SJSA1 (cell line): ENCODE measurements at regions not wholly inside any gene's neighbourhood (a gene's known extent, or its start where the extent isn't known, plus 50 kb on each side); places are given as distances from the start of the nearest gene placed in this dataset.

ENCODE experiments used
- DNase-seq, 2 experiments: peaks; one replicate each; pipeline ENCODE4 v3.0.0-alpha.2; 2015 to 2020; ENCODE audit warnings: low spot score in 2 of 2, low read depth in 1 of 2
- H3K27ac ChIP-seq: fragments of 250-450 bp; sonication (Bioruptor Pico); 2 replicates; pipeline ENCODE4 v1.5.1; 2020; ENCODE audit warnings: mild to moderate bottlenecking, moderate library complexity
- H3K27me3 ChIP-seq: fragments of 250-450 bp; sonication (Bioruptor Pico); replicated peaks from 2 replicates; pipeline ENCODE4 v1.5.1; 2020; ENCODE audit warnings: mild to moderate bottlenecking, moderate library complexity
- H3K36me3 ChIP-seq: fragments of 250-450 bp; sonication (Bioruptor Pico); 2 replicates; pipeline ENCODE4 v1.5.1; 2020; ENCODE audit warnings: mild to moderate bottlenecking
- H3K4me1 ChIP-seq: fragments of 250-450 bp; sonication (Bioruptor Pico); replicated peaks from 2 replicates; pipeline ENCODE4 v1.6.1; 2021; ENCODE audit warnings: mild to moderate bottlenecking
- H3K4me3 ChIP-seq: fragments of 250-450 bp; sonication (Bioruptor Pico); 2 replicates; pipeline ENCODE4 v1.5.1; 2020; ENCODE audit warnings: mild to moderate bottlenecking
- H3K9me3 ChIP-seq: fragments of 250-450 bp; sonication (Bioruptor Pico); replicated peaks from 2 replicates; pipeline ENCODE4 v1.5.1; 2020; ENCODE audit warnings: mild to moderate bottlenecking

DNA sequence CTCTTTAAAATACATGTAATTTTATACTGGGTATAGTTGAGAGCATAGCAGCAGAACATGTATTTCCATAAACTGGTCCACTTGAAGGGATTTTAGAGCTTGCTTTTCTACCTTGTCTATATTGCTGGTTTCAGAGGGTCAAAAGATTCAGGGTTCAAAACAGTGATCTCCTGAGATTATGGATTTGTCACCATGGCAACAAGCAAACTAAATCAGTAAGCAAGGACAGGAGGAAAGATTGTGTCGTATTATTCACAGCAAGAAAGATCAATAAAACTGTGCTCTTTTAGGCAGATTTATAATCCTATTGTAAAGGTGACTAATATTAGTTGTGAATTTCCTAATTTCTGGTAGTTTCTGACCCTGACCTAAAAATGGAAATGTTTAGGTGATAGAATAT lies 496.4 kb downstream of the LMO7 start:
- no peaks in the 10 kb centered on the region for H3K36me3 ChIP-seq
- no peaks in the 10 kb centered on the region for H3K9me3 ChIP-seq
- DNase-seq: no peak
- H3K4me1 ChIP-seq: no peaks in the 10 kb centered on the region
- no peaks in the 10 kb centered on the region for H3K27me3 ChIP-seq
- H3K4me3 ChIP-seq: no peak overlapping the region
- no peak overlapping the region for H3K27ac ChIP-seq

- Histone ChIP-seq H3K27ac (no peak overlapping the region), H3K27me3 (no peaks in the 10 kb centered on the region), H3K4me1 (no peaks in the 10 kb centered on the region), H3K4me3 (no peak overlapping the region), H3K36me3 (no peaks in the 10 kb centered on the region), H3K9me3 (no peaks in the 10 kb centered on the region)
- no peak for DNase-seq
Observed at GRCh38 chr13:76131551-76131950, 495.4 kb downstream of the LMO7 start.

DNA sequence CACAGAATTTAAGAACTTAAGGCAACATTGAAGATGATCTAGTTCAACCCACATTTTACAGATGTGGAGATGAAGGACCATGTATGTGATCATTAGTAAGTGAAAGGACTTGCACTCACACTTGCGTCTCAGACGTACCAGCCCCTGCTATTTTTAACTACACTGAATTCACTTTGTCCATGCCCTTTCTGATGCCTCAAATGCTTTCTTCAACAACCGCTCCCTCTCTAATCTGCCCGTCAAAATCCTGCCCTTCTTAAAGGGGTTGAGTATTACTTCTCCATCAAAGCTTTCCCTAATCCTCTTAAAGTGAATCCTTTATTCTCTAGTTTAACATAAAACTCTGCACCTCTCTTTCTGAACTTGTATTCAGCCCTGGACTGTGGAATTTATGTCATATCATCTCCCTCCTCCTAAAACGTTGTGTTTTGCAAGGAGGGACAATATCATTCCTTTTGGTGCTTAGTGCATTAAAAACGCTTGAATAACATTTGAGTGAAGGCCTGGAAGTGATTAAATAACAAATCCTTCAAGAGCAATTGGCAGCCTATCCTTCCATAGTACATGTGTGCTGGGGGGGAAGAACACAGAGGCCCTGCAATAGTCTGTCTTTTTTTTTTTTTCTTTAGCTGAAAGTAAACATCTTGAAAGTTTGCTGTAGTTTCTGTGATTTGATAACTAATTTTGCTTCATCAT lies 493.3 kb downstream of the LMO7 start:
- Histone ChIP-seq H3K27me3 (no peaks in the 10 kb centered on the region), H3K36me3 (no peaks in the 10 kb centered on the region), H3K4me1 (no peaks in the 10 kb centered on the region), H3K27ac (no peak overlapping the region), H3K4me3 (no peak overlapping the region), H3K9me3 (no peaks in the 10 kb centered on the region)
- DNase-seq: no peak

- Histone ChIP-seq H3K36me3 (no peaks in the 10 kb centered on the region), H3K9me3 (no peaks in the 10 kb centered on the region), H3K27ac (no peak overlapping the region), H3K4me1 (no peaks in the 10 kb centered on the region), H3K4me3 (no peak overlapping the region), H3K27me3 (no peaks in the 10 kb centered on the region)
- DNase-seq: no peak
Observed at GRCh38 chr13:76127922-76128321, 491.8 kb downstream of the LMO7 start.

DNA sequence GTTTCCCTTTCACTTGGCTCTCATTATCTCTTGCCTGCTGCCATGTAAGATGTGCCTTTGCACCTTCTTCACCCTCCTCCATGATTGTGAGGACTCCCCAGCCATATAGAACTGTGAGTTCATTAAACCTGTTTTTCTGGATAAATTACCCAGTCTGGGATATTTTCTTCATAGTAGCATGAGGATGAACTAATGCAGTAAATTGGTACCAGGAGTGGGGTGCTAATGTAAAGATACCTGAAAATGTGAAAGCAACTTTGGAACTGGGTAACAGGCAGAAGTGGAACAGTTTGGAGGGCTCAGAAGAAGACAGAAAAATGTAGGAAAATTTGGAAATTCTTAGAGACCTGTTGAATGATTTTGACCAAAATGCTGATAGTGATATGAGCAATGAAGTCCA lies 487.4 kb downstream of the LMO7 start:
- no peaks in the 10 kb centered on the region for H3K36me3 ChIP-seq

DNA sequence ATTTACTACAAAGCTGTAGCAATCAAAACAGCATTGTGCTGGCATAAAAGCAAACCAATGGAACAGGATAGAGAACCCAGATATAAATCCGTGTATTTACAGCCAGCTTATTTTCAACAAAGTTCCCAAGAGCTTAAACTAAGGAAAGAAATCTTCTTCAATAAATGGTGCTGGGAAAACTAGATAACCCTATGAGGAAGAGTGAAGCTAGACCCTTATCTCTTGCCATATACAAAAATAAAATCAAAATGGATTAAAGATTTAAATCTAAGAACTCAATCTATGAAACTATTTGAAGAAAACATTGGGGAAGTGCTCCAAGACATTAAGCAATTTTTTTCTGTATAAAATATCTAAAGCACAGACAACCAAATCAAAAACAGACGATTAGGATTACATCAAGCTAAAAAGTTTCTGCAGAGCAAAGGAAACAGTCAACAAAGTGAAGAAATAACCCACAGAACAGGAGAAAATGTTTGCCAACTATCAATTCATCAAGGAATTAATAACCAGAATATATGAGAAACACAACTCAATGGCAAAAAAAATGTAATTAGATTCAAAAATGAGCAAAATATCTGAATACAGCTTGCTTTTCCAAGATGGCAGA lies 480.7 kb downstream of the LMO7 start:
- DNase-seq: no peak
- no peaks in the 10 kb centered on the region for H3K4me1 ChIP-seq
- H3K4me3 ChIP-seq: no peak overlapping the region
- H3K9me3 ChIP-seq: no peaks in the 10 kb centered on the region
- H3K36me3 ChIP-seq: no peaks in the 10 kb centered on the region
- no peaks in the 10 kb centered on the region for H3K27me3 ChIP-seq
- no peak overlapping the region for H3K27ac ChIP-seq

More for the DNA sequence above, 487.4 kb downstream of the LMO7 start:
- no peak overlapping the region for H3K4me3 ChIP-seq
- no peaks in the 10 kb centered on the region for H3K27me3 ChIP-seq
- no peak overlapping the region for H3K27ac ChIP-seq
- no peak for DNase-seq
- no peaks in the 10 kb centered on the region for H3K9me3 ChIP-seq
- H3K4me1 ChIP-seq: no peaks in the 10 kb centered on the region

DNA sequence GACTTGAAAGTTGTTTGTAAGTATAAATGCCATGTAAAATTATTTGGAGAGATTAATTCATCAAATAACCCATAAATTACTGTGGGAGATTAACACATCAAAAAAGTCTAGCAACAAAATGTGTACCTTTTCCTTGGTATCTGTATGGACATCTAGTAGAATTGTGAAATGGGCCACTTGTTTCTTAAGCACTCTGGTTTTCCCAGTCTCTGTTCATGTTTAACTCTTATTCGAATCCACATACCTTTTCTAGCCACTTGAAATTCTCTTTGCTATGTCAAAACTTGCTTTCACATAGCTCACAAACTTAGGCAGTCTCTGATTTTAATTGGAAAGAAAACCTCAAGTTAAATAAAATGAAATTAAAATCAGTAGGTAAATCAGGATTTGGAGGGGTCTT lies 470.6 kb downstream of the LMO7 start:
- DNase-seq: no peak
- no peaks in the 10 kb centered on the region for H3K27me3 ChIP-seq
- H3K9me3 ChIP-seq: no peaks in the 10 kb centered on the region
- no peaks in the 10 kb centered on the region for H3K4me1 ChIP-seq
- no peak overlapping the region for H3K27ac ChIP-seq
- no peaks in the 10 kb centered on the region for H3K36me3 ChIP-seq
- H3K4me3 ChIP-seq: no peak overlapping the region

GRCh38 chr13:76094645-76095044 lies 458.5 kb downstream of the LMO7 start:
- Histone ChIP-seq H3K9me3 (no peaks in the 10 kb centered on the region), H3K27me3 (no peaks in the 10 kb centered on the region), H3K4me1 (no peaks in the 10 kb centered on the region), H3K4me3 (no peak overlapping the region), H3K27ac (no peak overlapping the region), H3K36me3 (no peaks in the 10 kb centered on the region)
- DNase-seq: no peak

DNA sequence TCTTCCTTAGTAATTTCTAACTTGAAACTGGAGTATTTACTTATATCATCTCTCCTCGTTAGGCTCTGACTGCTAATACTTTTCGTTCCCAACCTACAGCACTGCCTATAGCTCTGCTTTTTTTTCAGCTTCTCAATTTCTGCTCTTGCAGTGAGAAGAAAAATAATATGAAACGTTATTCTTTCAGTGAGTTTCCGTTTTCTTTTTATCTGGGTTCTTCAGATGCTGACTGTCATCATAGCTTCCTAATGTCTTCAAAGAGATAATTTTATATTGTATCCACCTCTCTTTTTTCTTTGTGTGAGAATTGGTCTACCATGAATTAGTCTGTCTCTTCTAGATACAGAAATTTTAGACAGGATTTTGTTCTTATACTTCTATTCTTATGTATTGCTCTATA lies 454.9 kb downstream of the LMO7 start:
- no peak overlapping the region for H3K27ac ChIP-seq
- no peak overlapping the region for H3K4me3 ChIP-seq
- H3K4me1 ChIP-seq: no peaks in the 10 kb centered on the region
- H3K27me3 ChIP-seq: no peaks in the 10 kb centered on the region
- DNase-seq: no peak
- H3K36me3 ChIP-seq: no peaks in the 10 kb centered on the region
- H3K9me3 ChIP-seq: no peaks in the 10 kb centered on the region

GRCh38 chr13:76086729-76087128 lies 450.6 kb downstream of the LMO7 start:
- H3K27ac ChIP-seq: no peak overlapping the region
- no peaks in the 10 kb centered on the region for H3K27me3 ChIP-seq
- no peak for DNase-seq

GRCh38 chr13:76067850-76068249 lies 431.7 kb downstream of the LMO7 start:
- no peak overlapping the region for H3K4me3 ChIP-seq
- no peaks in the 10 kb centered on the region for H3K27me3 ChIP-seq
- H3K9me3 ChIP-seq: no peaks in the 10 kb centered on the region
- H3K36me3 ChIP-seq: no peaks in the 10 kb centered on the region
- no peak for DNase-seq
- H3K27ac ChIP-seq: no peak overlapping the region
- no peaks in the 10 kb centered on the region for H3K4me1 ChIP-seq

More at GRCh38 chr13:76086729-76087128, 450.6 kb downstream of the LMO7 start:
- H3K36me3 ChIP-seq: no peaks in the 10 kb centered on the region
- H3K4me3 ChIP-seq: no peak overlapping the region
- no peaks in the 10 kb centered on the region for H3K4me1 ChIP-seq
- no peaks in the 10 kb centered on the region for H3K9me3 ChIP-seq

DNA sequence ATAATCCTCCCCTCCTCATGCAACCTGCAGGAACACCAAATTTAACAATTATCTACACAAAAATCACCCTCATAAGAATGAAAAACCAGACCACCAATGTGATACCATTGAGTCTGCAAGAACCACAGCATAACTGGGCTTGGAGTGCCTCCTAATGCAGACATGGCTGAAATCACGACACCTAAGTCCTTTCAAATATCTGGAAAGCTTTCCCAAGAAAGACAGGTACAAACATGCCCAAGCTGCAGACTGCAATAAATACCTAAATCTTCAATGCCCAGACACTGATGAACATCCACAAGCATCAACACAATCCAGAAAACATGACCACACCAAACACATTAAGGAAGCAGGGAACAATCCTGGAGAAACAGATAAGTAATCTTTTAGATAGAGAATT lies 417.1 kb downstream of the LMO7 start:
- no peak for DNase-seq
- no peak overlapping the region for H3K4me3 ChIP-seq
- H3K9me3 ChIP-seq: no peaks in the 10 kb centered on the region
- no peaks in the 10 kb centered on the region for H3K4me1 ChIP-seq
- H3K36me3 ChIP-seq: no peaks in the 10 kb centered on the region
- 0 out of 2 replicates have a peak, but pooled peaks cover 3% of the 10 kb centered on the region for H3K27me3 ChIP-seq
- H3K27ac ChIP-seq: no peak overlapping the region

DNA sequence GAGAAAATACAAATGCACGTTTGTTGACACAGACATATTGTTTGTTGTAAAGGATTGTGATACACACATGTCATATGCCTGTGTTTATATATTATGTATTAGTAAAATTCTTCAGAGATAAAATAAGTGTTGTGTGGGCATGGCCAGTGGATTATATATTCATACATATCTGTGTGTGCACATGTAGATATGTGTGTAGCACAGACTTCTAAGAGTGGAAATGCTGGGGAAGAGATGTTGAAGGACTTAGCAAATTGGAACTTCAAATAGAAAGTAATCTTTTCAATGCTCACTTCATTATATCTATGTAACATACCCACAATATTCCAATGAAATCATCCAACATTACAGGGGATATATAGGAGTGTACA lies 413.2 kb downstream of the LMO7 start:
- H3K36me3 ChIP-seq: no peaks in the 10 kb centered on the region
- H3K4me1 ChIP-seq: no peaks in the 10 kb centered on the region
- DNase-seq: no peak
- no peak overlapping the region for H3K27ac ChIP-seq
- H3K9me3 ChIP-seq: no peaks in the 10 kb centered on the region
- H3K27me3 ChIP-seq: 0 out of 2 replicates have a peak, but pooled peaks cover 3% of the 10 kb centered on the region
- no peak overlapping the region for H3K4me3 ChIP-seq

GRCh38 chr13:76048675-76049375 lies 412.7 kb downstream of the LMO7 start:
- H3K36me3 ChIP-seq: no peaks in the 10 kb centered on the region
- H3K9me3 ChIP-seq: no peaks in the 10 kb centered on the region
- no peak overlapping the region for H3K27ac ChIP-seq
- H3K4me1 ChIP-seq: no peaks in the 10 kb centered on the region
- 0 out of 2 replicates have a peak, but pooled peaks cover 3% of the 10 kb centered on the region for H3K27me3 ChIP-seq
- no peak overlapping the region for H3K4me3 ChIP-seq
- DNase-seq: no peak
